Fibroblast of lung (primary cell): ENCODE measurements at regions not wholly inside any gene's neighbourhood (a gene's known extent, or its start where the extent isn't known, plus 50 kb on each side); places are given as distances from the start of the nearest gene placed in this dataset.

ENCODE experiments used
- EZH2 ChIP-seq: IDR thresholded peaks from 2 replicates; pipeline ENCODE4 v1.5.1; 2012; ENCODE audit warnings: low read length, control low read depth, mild to moderate bottlenecking; ENCODE audit errors: missing control alignments
- TF ChIP-seq, protein P1 (sequence below), 2 donors: IDR thresholded peaks in 1 of 2; conservative IDR thresholded peaks in 1 of 2; 1 replicate in 1 of 2; 2 replicates in 1 of 2; pipeline ENCODE4 v1.5.1; 2011 to 2012; ENCODE audit warnings: low read length in 2 of 2, control low read depth in 1 of 2, inconsistent platforms in 1 of 2, low read depth in 1 of 2, mild to moderate bottlenecking in 1 of 2

DNA sequence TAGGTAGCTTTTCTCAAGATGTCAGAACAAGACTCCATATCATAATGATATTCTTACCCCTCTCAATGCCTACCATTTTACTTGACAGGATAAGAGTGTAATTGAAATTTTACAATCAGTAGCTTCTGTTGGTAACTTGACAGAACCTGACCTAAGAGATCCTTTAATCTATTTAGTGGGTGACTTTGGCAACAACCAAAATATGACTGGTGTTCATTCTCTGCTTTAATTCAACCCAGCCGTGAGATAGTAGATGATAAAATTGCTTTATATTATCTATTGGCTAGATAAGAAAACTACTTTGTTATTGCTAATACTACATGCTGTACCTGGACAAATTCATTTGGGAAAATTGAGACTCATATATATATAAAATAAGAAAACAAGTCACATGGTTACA, 770.2 kb upstream of the NXPH2 start:
- TF ChIP-seq, protein P1, sequence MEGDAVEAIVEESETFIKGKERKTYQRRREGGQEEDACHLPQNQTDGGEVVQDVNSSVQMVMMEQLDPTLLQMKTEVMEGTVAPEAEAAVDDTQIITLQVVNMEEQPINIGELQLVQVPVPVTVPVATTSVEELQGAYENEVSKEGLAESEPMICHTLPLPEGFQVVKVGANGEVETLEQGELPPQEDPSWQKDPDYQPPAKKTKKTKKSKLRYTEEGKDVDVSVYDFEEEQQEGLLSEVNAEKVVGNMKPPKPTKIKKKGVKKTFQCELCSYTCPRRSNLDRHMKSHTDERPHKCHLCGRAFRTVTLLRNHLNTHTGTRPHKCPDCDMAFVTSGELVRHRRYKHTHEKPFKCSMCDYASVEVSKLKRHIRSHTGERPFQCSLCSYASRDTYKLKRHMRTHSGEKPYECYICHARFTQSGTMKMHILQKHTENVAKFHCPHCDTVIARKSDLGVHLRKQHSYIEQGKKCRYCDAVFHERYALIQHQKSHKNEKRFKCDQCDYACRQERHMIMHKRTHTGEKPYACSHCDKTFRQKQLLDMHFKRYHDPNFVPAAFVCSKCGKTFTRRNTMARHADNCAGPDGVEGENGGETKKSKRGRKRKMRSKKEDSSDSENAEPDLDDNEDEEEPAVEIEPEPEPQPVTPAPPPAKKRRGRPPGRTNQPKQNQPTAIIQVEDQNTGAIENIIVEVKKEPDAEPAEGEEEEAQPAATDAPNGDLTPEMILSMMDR (conservative IDR thresholded peaks at IDR 0.05 in 1 of 2, IDR thresholded peaks at IDR 0.05 in 1 of 2; ENCODE audit: low read depth in 1 of 2, low read length in 2 of 2) = no peak
- TF ChIP-seq EZH2 = no peak
